Esophagus mucosa (tissue), 1 donor: ENCODE measurements at regions not wholly inside any gene's neighbourhood (a gene's known extent, or its start where the extent isn't known, plus 50 kb on each side); places are given as distances from the start of the nearest gene placed in this dataset.

ENCODE experiments used
- ATAC-seq: fragments of 200-7000 bp; cut with Tn5 transposase; one replicate; pipeline ENCODE4 v1.9.1; 2020
- donor health status: DM: yes; HTN: yes; CAD: no.

DNA sequence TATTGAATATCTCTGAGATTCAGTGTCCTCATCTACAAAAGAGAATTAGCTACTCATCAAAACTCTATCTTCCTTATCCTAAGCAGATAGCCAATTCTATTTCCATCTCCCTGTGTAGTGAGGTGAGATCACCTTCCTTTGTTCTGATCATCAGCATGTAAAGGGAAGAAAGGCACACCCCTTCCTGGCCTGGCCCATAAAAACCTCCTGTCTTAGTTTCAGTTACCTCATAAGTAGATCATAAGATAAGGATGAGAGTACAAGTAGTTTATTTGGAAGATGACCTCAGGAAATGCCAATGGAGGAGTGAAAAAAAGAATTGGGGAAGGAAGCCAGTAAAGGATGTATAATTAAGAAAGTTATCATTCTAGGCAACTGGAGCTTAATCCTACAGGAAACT is 114.5 kb upstream of the GADL1 start:
- ATAC-seq: no peak

DNA sequence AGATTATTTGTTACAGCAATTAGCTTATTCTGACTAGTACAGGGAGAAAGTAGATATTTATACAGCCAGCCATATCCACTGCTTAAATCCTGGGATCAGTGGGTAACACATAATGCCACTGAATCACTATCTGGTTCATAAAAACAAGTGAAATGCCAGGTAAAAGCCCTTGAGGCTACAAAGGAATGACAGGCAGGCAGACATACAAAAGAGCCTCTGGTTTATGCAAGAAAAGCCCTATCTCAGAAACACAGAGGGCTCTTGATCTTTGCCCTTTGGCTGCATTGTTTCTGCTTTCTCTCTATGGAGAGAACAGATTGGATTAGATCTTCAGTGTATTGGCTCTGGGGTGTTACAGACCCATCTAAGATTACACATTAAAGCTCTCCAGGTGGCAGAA is 115.4 kb upstream of the GADL1 start:
- ATAC-seq: no peak

DNA sequence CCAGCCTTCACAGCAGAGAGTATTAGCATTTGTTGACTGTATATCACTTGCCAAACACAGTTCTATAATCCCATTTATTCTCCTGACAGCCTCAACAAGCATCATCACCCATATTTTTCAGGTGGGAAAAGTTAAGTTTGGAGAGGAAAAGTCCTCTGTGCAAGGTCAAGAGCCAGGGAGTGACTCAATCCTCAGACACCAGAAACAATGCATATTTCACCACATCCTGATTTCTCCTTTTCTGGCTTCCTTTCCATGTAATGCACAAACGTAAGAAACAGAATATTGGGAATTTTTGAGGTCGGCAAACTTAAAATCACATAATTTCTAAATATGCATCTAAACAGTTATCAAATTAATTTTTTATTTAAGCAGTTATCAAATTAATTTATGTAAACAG is 116.0 kb upstream of the GADL1 start:
- ATAC-seq: no peak

DNA sequence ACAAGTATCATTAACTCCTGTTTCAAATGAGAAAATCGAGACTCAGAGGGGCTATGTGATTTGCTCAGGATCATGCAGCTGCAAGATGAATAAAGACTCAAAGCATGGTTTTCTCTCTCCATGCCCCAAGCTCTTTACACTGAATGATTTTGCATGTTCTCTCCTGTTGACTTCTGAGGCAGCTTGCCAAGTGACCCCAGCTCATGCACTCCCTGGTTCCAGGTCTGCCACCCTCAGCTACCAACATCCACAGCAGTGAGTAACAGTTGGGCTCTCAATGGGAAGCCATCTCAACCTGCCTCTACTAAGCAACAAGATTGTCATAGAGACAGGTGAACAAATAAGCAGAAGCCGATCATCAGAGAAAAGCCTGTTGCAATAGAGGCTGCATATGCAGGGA is 116.9 kb upstream of the GADL1 start:
- no peak for ATAC-seq

DNA sequence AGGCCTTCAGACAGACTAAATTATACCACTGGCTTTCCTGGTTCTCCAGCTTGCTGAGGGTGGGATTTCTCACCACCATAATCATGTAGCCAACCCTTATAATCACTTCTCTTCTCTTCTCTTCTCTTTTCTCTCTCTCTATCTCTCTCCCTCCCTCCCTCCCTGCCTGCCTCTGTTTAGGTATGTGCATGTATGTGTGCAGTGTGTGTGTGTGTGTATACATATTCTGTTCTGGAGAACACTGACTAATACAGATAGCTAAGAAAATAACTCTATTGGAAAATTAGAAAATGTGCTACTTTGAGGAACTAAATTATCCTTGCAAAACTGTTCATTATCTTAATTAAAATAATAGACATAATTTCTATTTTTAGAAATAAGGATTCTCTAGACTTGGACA is 118.6 kb upstream of the GADL1 start:
- ATAC-seq: no peak

DNA sequence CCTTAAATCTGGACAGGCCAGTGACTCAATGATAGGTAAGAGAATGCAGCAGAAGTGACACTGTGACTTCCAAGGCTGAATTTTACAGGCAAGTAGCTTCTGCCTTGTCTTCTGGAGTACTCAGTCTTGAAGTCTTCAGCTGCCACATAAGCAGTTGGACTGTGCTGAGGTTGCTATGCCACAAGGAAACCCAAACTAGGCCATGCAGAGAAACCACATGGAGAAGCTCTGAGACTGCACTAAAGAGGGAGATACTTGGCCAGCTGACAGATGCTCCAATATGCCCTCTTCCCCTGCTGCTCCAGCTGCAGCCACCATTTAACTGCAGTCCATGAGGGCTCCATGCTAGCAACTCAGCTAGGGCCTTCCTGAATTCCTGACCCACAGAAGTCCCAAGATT is 119.4 kb upstream of the GADL1 start:
- no peak for ATAC-seq

DNA sequence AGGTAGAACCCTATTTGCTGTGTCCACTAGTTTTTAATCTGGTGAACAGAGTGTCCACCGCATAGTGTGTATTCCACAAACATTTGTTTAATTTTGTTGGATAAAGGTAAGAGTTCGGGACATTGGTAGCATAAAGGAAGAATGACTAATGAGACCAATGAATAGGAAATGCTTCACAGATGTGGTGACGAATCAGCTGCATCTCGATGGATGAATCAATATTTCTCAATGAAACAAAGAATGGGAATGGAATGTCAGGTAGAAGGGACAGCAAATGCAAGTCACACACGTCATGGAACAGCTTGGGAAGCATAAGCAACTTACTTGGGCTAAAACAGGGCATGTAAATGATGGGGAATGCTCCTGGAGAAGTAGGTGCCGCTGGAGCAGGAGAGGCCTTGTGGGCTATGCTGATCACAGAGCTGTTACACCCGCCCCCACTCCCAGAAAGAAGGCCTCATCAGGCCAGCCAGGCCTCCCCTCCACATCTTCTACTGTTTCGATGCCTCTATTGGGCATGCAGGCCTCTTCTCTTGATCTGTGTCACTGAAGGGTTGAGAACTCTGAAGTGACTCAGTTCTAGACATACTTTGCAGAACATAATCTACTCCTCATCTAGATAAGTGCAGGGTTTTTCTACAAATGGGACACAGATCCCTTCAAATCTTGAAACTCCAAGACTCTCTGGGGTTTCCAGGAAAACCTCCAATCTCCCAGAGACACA is 120.0 kb upstream of the GADL1 start:
- ATAC-seq: no peak

DNA sequence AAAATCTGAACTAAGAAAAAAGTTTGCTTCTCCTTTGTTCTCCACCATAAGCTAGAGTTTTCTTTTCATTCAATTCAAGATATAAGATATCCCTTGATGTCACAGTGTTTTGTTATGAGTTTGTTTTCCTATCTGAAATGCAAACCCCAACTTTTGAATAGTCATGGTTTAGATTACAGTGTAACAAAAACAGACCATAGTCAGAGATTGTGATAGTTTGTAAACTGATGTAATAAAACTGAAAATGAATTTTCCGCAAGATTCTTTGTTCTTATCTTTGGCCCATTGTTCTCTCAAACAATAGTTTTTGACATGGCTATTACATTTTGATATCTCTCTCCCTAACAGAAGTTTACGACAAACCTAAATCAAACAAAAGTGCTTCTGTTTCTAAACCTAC is 121.7 kb upstream of the GADL1 start:
- ATAC-seq: no peak

DNA sequence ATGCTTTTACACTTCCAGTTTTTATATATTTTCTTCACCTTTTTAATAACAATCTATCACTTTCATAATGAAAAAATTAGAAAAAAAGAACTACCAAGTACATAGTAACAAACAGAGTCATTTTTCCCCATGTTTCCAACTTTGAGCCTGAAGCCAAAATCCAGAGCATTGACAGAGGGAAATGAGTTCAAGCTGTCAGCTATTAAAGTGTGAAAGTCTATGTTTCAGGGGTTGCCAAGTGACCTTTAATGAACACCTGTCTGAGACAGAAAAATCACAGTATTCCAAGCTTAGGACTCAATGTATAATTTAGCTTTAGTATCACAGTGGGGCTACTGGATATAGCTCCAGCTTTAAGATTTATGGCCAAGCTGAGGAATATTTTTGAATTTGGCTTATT is 128.3 kb upstream of the GADL1 start:
- ATAC-seq: no peak

DNA sequence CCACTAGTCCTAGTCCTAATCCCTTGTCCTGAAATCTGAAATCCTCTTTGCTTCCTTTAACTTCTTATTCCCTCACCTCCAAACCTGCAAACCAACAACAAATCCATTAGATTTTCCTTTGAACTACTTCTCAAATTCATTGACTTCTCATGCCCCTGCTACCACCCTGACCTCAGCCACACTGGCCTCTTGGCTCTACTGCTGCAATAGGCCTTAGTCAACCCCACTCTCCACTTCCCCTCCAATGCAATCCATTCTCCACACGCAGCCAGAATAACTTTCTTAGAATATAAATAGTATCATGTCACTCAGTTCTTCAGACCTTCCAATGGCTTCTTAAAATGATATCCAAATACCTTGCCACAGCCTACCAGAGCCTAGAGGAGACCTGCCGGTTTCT is 131.1 kb upstream of the GADL1 start:
- ATAC-seq: no peak

DNA sequence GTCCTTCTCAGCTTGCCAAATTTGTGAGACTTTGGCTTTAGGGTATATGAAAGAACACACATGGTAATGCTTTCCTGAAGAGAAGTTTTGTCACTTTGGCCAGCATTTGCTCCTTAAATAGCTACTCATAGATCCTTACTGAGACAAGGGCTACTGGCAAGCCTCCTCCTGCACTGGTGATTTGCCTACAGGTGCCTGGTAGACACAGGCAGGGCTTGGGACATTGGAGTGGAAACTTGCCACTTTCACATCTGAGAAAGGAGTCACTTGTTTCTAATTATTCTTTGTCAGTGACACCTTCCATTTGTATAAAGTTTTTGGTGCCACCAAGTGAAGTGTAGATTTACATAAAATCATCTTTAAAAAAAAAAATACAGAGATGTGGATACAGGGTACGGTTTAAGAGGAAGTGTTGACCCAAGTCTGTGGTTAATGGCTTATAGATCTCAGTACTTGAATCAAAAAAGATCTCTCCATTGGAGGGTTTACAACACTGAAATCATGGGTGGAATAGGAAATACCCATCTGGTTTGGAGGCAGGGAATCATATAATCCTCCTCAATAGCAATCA is 132.8 kb upstream of the GADL1 start:
- ATAC-seq: no peak

DNA sequence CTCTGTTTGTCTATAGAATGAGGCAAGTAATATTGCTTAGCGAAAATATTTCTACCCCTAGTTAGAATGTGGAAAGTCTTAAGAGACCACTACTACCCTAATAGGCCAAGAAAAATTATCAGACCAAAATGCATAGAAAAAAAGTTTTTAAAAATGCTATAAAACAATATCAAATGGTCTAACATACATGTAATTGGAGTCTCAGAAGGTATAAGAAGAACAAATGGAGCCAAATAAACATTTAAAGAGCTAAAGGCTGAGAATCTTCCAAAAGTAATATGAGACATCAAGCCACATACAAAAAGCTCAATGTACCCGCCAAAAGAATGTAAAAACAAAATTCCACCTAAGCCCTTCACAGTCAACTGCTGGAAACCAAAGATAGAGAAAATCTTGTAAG is 133.5 kb upstream of the GADL1 start:
- no peak for ATAC-seq

DNA sequence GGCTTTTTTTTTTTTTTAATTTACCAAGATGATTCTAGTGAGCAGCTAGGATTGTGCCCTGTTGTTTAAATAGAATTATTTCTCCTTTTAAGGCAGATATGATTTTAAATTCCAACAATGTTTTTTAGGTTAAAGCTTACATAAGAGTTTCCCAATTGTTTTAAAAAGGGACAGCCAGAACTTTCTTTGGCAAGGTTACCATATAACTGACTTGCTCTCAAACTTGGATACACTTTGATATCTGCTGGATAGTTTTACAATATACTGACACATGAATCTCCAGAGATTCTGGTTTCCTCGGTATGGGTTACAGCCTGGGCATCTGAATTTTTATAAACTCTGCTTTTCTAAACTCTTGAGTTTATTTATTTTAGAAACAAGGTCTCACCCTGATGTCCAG is 134.3 kb upstream of the GADL1 start:
- ATAC-seq: no peak

DNA sequence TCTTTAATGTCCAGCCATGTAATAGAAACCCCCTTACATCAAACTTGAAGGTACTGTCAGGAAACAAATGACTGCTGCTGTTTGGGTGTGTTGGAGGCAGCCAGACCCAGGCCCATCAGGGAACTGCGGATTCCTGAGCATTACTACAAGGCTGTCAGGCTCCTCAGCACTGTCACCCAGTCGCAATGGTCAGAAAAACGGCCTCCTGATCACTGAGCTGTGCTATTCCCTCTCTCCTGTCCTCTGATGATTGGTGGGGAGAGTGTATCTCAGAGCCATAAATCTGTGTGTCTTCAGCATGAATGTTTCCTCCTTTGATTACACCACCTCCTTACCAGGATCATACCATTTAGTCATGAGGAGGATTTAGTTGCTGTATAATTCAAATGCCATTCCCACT is 135.2 kb upstream of the GADL1 start:
- ATAC-seq: no peak

DNA sequence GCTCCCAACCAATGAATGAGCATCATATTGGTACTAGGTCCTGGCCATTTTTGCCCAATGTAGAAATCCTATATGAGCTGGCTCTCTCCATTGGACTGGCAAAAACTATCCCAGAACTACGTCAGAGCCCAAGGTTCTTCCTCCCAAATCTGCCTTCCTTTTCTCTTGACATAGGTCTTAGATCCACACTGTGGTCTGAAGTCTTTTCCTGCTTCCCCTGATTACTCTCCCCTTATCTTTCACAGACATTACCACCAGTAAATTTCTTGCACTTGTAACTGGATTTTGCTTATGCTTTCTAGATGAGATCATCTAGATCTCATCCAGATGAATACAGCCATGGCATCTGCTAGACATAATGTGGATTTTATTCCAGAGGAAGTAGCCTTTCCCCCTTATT is 141.2 kb upstream of the GADL1 start:
- ATAC-seq: no peak

DNA sequence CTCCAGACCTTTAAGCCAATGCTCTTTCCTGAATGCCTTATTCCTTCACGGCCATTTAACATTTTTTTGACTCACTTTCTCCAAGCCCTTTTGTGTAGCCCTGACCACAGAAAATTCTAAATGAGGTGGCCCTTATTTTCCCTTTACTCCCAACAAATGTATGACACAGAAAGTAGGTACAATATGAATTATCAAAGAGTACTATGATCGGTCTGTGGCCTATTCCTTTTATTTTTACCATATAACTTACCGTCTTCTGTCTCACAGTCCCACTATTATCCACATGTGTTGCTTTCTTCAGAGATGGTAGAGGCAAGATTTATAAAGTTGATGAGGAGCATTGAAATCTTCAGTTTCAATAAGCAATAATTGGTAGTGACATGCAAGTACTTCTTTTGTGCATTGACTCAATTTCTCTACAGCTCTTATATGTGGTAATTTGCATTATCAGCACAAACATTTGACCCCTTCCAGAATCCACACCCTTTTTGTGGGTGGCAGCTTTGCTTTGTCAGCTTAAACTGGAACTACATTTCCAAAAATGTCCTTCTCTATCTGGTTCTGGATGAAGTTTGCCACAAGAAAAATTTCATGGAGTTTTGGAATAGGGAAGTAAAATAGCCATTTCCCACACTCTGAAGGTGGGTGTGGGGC is 143.8 kb upstream of the GADL1 start:
- ATAC-seq: no peak

DNA sequence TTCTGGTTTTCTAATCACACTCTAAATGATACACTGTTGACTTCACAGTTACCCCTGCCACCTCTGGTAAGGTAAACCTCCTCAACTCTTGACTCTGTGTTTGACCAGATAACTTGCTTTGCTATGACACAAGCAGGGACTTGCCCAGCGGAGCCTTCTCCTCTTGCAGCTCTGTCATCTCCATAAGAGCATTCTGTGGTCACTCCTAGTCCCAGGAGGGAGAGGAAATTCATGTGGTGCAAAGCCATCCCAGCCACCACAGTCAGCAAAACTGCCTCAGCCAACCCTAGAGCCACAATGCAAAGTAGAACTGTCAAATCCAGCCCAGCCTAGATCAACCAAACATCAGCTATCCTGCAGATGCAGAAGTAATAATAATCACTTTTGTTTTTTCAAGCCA is 144.7 kb upstream of the GADL1 start:
- ATAC-seq: peak; percentile 13

DNA sequence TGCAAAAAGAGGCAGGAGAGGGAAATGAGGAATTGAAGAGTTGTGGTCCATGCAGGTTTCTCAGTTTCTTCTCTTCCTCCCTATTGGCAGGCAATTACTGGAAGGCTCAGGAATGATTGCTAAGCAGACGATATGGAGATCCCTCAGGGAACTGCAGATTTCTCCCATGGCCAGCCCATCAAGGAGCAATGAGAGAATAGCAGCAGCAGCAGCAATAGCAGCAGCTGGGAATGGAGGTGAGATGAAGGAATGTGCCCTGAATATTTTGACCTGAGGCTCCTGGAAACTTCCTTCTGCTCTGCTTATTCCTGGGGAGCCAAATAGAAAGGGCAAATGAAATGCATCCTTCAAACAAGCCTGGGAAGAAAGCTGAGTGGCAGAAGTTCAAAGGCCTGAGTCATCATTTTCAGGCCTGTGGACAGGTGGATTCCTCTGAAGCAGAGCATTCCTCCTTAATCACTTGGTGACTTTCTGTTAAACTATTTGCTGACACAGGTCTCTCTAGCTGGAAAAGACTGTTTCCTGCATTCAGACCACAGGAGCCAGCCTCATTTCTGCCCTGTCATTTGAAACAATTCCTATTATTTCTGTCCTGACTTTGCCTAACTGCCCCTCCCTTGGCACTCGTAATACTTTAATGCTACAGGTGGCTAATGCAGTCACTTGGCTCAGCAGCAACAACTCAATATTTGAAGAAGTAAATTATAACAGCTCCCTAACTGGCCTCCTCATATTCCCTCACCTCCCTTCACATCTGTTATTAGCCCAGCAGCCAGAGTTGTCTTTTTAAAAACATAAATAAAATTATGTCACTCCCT is 146.9 kb upstream of the GADL1 start:
- peak; percentile 98 for ATAC-seq

DNA sequence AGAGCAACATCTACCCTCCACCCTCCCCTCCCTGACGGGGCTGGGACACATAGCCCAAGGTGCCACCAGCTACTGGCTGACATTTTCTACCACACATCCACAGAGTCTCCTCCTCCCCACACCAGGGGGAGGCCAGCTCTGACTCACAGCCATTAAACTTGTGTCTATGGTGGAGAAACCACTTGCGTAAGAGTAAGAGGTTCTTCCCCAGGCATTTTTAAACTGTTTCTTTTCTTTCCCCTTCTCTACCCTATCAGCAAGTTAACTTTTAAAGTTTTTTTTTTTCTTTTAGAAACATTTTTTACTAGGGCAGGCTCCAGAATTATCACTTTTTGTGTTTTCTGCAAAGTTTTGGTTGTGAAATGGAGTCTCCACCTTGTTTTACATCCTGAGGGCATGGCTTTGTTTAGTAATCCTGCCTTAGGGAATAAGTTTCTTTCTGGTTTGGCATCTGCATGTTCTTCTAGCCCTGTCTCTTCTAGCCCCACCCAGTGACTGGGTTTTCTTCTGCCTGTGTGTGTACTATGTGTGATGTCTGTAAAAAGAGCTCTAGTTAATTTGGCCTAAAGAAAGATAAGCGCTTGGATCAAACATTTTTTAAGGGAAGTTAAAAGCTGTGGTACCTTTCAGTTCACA is 148.8 kb upstream of the GADL1 start:
- ATAC-seq: no peak

DNA sequence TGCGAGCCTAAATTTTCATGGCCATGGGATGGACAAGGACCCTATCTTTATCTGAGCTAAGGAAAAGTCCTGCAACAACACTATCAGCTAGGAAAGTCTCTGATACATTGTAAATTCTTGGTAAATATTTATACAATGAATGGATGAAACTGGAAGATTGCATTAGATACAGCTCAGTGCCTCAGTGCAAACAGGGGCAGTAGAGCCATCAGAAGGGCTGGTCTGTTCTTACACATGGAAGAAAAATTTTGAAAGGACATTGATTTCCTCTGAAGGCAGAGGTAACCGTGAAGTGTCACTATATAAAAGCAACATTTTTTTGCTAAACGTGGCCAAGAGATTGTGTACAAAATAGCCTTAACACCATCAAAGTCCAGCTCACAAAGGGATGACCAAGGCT is 153.2 kb upstream of the GADL1 start:
- no peak for ATAC-seq

DNA sequence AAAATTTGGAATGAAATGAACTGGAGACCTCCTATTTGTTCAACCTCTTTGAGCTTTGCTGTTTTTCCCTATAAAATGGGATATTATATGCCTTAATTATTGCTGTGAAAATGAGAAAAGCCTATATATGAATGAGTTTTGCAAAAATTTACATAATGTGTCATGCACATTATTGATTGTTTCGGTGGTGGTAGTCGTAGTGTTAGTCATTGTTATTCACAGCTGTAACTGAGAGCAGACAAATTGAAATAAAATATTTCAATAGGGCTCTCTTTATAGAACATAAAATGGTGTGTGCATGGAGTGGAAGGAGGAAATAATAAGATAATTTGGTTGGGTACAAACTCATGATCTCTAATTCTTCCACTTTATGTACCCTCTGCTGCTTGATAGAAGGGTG is 153.7 kb upstream of the GADL1 start:
- no peak for ATAC-seq

DNA sequence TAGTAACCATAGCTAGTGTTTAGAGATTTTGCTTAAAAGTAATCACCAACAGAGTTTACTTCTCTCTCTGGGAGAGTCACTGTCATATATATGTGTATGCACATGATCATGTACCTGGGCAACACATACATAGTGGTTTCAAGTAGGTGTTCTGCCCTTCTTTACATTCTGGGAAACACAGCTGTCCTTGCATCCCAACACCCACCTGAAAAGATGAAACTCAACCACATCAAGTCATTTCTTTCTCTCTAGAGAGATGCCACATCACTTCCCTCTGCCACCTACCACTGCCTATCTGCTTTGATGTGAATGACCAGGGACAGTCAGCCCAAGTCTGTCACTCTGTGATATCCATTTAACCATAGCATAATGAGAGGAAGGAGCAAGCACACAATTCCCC is 155.8 kb upstream of the GADL1 start:
- ATAC-seq: no peak

DNA sequence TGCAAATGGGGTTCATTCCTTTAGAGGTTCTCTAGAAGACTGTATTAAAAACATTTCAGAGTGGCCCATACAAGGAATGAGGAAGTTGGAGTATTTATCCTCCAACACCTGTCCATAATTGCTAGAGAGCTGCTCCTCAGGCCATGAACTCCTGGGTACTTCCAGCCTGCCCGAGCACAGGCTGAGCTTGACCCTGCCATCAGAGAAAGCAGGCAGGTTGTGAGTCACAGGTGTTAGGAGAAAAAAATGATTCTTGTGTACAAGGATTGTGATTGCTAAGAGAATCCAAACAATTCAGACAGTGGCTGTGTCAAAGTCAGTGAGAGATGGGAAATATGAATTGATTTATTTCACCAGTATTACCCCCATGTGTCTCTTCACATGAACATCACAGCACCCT is 156.8 kb upstream of the GADL1 start:
- peak; percentile 25 for ATAC-seq
